Dermis microvascular lymphatic vessel endothelial cell (primary cell): ENCODE measurements at regions not wholly inside any gene's neighbourhood (a gene's known extent, or its start where the extent isn't known, plus 50 kb on each side); places are given as distances from the start of the nearest gene placed in this dataset.
"Not testable (repeated sequence)": the region's sequence is repeated elsewhere in the genome, so short reads cannot be mapped to it uniquely, and the experiment has no call there.

ENCODE experiments used
- DNase-seq, 2 donors: peaks; one replicate each; pipeline versions ENCODE4 v3.0.0 to v3.0.0-alpha.2; 2010; ENCODE audit warnings: low read depth in 2 of 2

- DNase-seq = not testable (repeated sequence)
Measured at GRCh38 chr7:6989968-6990367, 163.9 kb upstream of the CCZ1B start.

- not testable (repeated sequence) for DNase-seq
Measured at GRCh38 chr7:6990426-6991152, 164.5 kb upstream of the CCZ1B start.

- not testable (repeated sequence) for DNase-seq
Measured at GRCh38 chr7:6991169-6991611, 165.1 kb upstream of the CCZ1B start.

GRCh38 chr7:6991686-6992085 lies 165.6 kb upstream of the CCZ1B start:
- not testable (repeated sequence) for DNase-seq

GRCh38 chr7:6992133-6992532 lies 166.1 kb upstream of the CCZ1B start:
- DNase-seq = not testable (repeated sequence)

- not testable (repeated sequence) for DNase-seq
Measured at GRCh38 chr7:6995026-6995425, 169.0 kb upstream of the CCZ1B start.

- not testable (repeated sequence) for DNase-seq
Measured at GRCh38 chr7:6995493-6996289, 169.6 kb upstream of the CCZ1B start.

- not testable (repeated sequence) for DNase-seq
Measured at GRCh38 chr7:6999067-6999666, 173.1 kb upstream of the CCZ1B start.

GRCh38 chr7:7002418-7003062 lies 176.5 kb upstream of the CCZ1B start:
- DNase-seq = no peak

GRCh38 chr7:7005303-7005702 lies 177.0 kb upstream of the C1GALT1 start:
- no peak for DNase-seq

GRCh38 chr7:7005949-7006348 lies 176.4 kb upstream of the C1GALT1 start:
- DNase-seq = not testable (repeated sequence)

GRCh38 chr7:7011241-7011640 lies 171.1 kb upstream of the C1GALT1 start:
- DNase-seq = not testable (repeated sequence)

GRCh38 chr7:7011751-7012150 lies 170.6 kb upstream of the C1GALT1 start:
- DNase-seq = not testable (repeated sequence)

GRCh38 chr7:7014827-7015595 lies 167.3 kb upstream of the C1GALT1 start:
- no peak for DNase-seq

- no peak for DNase-seq
Measured at GRCh38 chr7:7017707-7018280, 164.6 kb upstream of the C1GALT1 start.

GRCh38 chr7:7018290-7018689 lies 164.1 kb upstream of the C1GALT1 start:
- DNase-seq = no peak

GRCh38 chr7:7032221-7032620 lies 150.1 kb upstream of the C1GALT1 start:
- DNase-seq = no peak

GRCh38 chr7:7035851-7036250 lies 146.5 kb upstream of the C1GALT1 start:
- DNase-seq = no peak

- not testable (repeated sequence) for DNase-seq
Measured at GRCh38 chr7:7042286-7042893, 140.0 kb upstream of the C1GALT1 start.

GRCh38 chr7:7044806-7045205 lies 137.5 kb upstream of the C1GALT1 start:
- DNase-seq = no peak
